HUES48 (cell line): ENCODE measurements at regions not wholly inside any gene's neighbourhood (a gene's known extent, or its start where the extent isn't known, plus 50 kb on each side); places are given as distances from the start of the nearest gene placed in this dataset.
"Not testable (repeated sequence)": the region's sequence is repeated elsewhere in the genome, so short reads cannot be mapped to it uniquely, and the experiment has no call there.

ENCODE experiments used
- H3K27ac ChIP-seq: one replicate; pipeline ENCODE4 v1.7.0; 2013; ENCODE audit warnings: low read depth, low read length, inconsistent platforms
- H3K27me3 ChIP-seq: 2 replicates; pipeline ENCODE4 v1.6.1; 2013; ENCODE audit warnings: mild to moderate bottlenecking, low read length; ENCODE audit not compliant: control insufficient read depth, insufficient read depth
- H3K36me3 ChIP-seq: 2 replicates; pipeline ENCODE4 v1.6.1; 2013; ENCODE audit warnings: low read length; ENCODE audit not compliant: control insufficient read depth, insufficient read depth
- H3K4me1 ChIP-seq: 2 replicates; pipeline ENCODE4 v1.6.1; 2013; ENCODE audit warnings: mild to moderate bottlenecking, low read length; ENCODE audit not compliant: control insufficient read depth, insufficient read depth
- H3K4me3 ChIP-seq: 2 replicates; pipeline ENCODE4 v1.5.1; 2013; ENCODE audit warnings: mild to moderate bottlenecking, low read depth, low read length
- H3K9ac ChIP-seq: 2 replicates; pipeline ENCODE4 v1.6.1; 2013; ENCODE audit warnings: mild to moderate bottlenecking, low read depth, low read length, moderate library complexity
- H3K9me3 ChIP-seq: 2 replicates; pipeline ENCODE4 v1.6.1; 2013; ENCODE audit warnings: low read length; ENCODE audit not compliant: control insufficient read depth, insufficient read depth

DNA sequence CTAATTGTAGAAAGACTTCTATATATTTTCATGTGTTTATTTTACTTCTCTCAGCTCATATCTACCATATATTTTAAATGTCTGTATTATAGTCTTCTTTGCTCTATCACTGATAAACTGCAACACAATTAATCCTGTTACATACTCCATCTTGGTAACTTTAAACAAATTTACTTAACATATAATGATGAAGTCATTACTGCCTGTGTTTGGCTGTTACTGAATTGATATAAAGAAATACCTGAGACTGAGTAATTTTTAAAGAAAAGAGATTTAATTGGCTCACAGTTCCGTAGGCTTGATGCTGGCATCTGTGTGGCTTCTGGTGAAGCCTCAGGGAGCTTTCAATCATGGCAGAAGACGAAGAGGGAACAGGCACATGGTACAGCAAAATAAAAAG, 1480.4 kb downstream of the HACE1 start:
- no peaks in the 10 kb centered on the region for H3K9me3 ChIP-seq
- H3K9ac ChIP-seq: no peak overlapping the region
- no peak overlapping the region for H3K27ac ChIP-seq
- H3K4me3 ChIP-seq: no peak overlapping the region
- no peaks in the 10 kb centered on the region for H3K36me3 ChIP-seq
- no peaks in the 10 kb centered on the region for H3K27me3 ChIP-seq
- H3K4me1 ChIP-seq: no peaks in the 10 kb centered on the region

DNA sequence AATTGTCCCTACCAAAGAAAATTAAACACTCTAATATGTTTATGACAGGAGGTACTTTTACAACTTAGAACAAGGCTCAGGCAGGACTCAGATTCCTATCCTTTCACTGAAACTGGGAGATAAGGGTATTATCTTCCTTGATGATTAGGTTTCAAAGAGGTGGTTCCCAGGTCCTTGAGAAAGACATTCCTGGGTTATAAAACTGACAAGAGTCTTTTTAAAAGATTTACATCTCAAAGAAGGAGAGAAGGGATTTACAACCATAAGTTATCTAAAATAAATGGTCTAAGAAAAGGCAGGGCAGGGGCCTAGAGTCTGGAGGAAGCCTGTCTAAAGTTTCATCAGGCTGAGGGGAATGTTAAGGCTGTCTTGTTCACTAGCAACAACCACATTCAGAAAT, 1492.5 kb downstream of the HACE1 start:
- Histone ChIP-seq H3K9me3 (no peaks in the 10 kb centered on the region), H3K27ac (no peak overlapping the region), H3K9ac (no peak overlapping the region), H3K4me1 (peaks cover 4% of the 10 kb centered on the region; the same call in 1 of the 2 replicates), H3K27me3 (no peaks in the 10 kb centered on the region), H3K36me3 (no peaks in the 10 kb centered on the region), H3K4me3 (no peak overlapping the region)

DNA sequence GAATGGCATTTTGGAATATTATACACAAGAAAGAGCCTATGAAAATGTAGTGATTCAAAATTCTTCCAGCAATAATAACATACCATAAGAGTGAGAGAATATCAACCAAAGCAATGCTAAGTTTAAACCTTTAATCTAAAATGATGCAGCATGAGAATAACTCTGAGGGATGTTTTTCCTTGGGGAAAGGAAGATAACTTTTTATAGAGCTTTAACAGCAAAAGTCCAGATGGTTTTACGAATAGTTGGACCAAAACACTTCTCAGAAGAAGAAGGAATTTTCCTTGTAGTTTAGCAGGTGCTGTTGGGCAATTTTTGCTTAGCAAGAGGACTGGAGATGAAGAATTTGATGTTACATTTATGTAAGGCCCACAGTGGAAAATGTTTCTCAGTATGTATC, 1503.2 kb downstream of the HACE1 start:
- H3K4me1 ChIP-seq: no peaks in the 10 kb centered on the region
- no peak overlapping the region for H3K4me3 ChIP-seq
- no peak overlapping the region for H3K27ac ChIP-seq
- no peaks in the 10 kb centered on the region for H3K36me3 ChIP-seq
- H3K27me3 ChIP-seq: no peaks in the 10 kb centered on the region
- H3K9me3 ChIP-seq: no peaks in the 10 kb centered on the region
- H3K9ac ChIP-seq: no peak overlapping the region

DNA sequence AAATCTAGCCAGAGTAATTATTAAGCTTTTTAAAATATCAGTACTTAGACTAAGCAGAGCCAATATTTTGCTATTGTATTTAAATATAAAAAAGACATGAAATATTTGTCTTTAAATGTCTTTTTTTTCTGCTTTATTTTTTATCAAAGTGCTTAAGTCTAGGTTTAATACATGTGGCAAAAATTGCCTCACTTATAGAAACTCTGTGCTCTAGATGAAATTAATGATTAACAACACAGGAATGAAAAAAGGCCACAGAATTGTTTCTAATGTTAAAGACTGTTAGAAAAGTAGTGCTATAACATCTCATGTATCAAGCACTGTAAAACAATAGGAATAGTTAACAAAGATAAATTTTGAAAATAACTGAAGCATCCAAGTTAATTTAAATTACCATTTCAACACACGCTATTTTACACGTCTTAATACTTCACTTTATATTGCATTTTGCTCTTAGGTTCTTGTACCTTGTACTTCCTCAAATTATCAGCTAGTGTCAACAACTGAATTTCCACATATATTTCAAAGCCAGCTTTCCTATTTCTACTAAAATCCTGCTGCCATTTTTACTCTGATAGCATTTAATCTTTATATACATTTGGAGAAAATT, 1515.1 kb downstream of the HACE1 start:
- H3K27ac ChIP-seq: no peak overlapping the region
- H3K9me3 ChIP-seq: no peaks in the 10 kb centered on the region
- no peaks in the 10 kb centered on the region for H3K4me1 ChIP-seq
- H3K27me3 ChIP-seq: no peaks in the 10 kb centered on the region
- no peak overlapping the region for H3K4me3 ChIP-seq
- H3K36me3 ChIP-seq: no peaks in the 10 kb centered on the region
- H3K9ac ChIP-seq: no peak overlapping the region

DNA sequence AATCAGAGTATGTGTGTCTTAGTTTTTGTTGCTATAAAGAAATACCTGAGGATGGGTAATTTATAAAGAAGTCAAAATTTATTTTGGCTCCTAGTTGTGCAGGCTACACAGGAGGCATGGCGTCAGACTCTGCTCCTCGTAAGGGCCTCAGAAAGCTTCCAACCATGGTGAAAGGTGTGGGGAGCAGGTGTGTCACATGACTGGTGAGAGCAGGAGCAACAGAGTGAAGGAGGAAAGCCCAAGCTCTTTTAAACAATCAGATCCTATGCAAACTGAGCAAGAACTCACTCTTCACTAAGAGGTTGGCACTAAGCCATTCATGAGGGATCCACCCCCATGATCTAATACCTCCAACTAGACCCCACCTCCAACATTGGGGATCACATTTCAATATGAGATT, 1524.3 kb downstream of the HACE1 start:
- Histone ChIP-seq H3K36me3 (no peaks in the 10 kb centered on the region), H3K27me3 (no peaks in the 10 kb centered on the region), H3K27ac (no peak overlapping the region), H3K4me1 (no peaks in the 10 kb centered on the region), H3K9me3 (no peaks in the 10 kb centered on the region), H3K9ac (no peak overlapping the region), H3K4me3 (no peak overlapping the region)

DNA sequence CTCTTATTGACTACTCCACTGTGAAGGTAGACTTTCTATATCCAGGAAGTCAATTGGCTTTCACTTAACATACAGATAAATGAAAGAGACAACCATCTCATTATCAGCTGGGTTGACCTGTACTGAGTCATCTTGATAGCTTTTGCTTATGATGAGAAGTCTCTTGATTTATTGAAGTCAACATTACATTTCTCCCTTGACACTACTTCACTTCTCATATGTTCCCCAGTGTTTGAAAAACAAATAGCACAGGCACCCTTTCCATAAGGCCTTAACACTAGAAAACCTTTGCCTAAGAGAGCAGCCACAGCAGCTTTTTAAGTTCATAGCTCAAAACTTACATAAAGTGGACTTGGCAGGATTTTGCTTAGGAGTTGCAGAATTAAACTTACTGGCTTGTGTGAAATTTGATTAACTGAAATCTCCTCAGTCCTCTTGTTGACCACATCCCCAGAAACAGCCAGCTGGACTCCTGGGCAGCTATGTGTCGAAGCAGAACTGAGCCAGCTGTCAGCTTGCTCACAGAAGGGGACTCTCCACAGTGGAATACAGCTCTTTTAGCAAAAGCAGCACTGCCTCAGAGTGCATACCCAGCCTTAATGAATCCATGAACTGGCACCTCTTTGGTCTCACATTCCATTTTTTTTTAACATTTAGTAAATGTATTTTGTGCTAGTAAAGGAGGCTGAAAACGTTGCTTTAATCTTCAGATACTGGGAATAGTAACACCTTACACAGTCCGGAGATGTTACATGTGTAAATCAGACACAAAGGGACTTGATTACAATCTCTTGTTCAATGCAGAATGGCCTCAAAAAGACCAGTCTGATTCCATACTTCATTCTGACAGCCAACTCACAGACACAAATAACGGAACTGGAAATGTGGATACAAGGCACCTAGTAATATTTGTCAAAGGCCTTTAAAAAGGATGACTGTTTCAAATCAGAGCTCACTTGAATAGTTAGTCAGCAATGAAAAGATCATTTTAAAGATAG, 1532.7 kb downstream of the HACE1 start:
- Histone ChIP-seq H3K4me3 (no peak overlapping the region), H3K4me1 (no peaks in the 10 kb centered on the region), H3K9ac (no peak overlapping the region), H3K27ac (no peak overlapping the region), H3K36me3 (no peaks in the 10 kb centered on the region), H3K27me3 (no peaks in the 10 kb centered on the region), H3K9me3 (no peaks in the 10 kb centered on the region)

DNA sequence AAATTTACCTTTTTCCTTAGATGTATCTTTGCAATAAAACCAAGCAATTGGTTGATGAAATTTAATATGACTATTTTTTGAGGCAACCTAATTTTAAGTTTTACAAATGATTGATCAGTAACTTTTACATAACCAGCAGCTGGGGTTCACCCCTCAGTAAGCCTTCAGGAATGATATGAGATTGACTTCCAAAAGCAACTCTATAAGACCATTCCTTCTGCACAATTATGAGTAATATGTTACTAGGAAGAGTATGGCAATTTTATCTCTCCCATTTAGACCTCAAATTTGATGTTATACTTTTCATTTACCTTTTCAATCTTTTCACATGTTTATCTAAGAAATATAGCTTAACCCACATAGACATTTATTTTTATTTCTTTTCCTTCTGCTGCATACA, 1546.3 kb downstream of the HACE1 start:
- Histone ChIP-seq H3K27ac (no peak overlapping the region), H3K9me3 (peaks cover 12% of the 10 kb centered on the region; the same call in 1 of the 2 replicates), H3K9ac (no peak overlapping the region), H3K4me1 (no peaks in the 10 kb centered on the region), H3K36me3 (no peaks in the 10 kb centered on the region), H3K4me3 (no peak overlapping the region), H3K27me3 (no peaks in the 10 kb centered on the region)

DNA sequence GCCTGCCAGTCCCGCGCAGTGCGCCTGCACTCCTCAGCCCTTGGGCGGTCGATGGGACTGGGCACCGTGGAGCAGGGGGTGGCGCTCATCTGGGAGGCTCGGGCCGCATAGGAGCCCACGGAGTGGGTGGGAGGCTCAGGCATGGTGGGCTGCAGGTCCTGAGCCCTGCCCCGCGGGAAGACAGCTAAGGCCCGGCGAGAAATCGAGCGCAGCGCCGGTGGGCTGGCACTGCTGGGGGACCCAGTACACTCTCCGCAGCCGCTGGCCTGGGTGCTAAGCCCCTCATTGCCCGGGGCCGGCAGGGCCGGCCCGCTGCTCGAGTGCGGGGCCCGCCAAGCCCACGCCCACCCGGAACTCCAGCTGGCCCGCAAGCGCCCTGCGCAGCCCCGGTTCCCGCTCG, 1565.3 kb downstream of the HACE1 start:
- not testable (repeated sequence) for H3K4me1 ChIP-seq, H3K9me3 ChIP-seq, H3K9ac ChIP-seq, H3K36me3 ChIP-seq, H3K27me3 ChIP-seq, H3K27ac ChIP-seq, H3K4me3 ChIP-seq

DNA sequence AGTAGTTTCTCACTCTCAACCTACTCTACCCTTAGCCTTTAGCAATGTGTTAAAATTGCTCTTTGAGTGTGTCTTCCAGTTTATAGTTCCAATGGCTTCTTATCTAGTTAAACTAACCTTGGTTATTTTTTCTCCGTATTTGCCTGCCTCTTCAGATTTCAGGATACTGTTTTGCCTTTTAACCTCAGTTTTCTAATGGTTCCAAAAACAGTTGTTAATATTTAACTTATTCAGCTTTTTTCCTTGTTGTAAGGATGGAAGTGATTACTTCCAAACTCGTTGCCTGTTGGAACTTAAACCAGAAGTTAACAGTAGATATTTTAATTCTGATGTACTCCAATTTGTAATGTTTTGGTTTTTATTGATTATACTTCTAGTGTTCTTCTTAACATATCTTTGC, 1574.9 kb downstream of the HACE1 start:
- Histone ChIP-seq H3K27ac (no peak overlapping the region), H3K36me3 (no peaks in the 10 kb centered on the region), H3K4me1 (no peaks in the 10 kb centered on the region), H3K9me3 (peaks cover 35% of the 10 kb centered on the region), H3K27me3 (no peaks in the 10 kb centered on the region), H3K9ac (no peak overlapping the region), H3K4me3 (no peak overlapping the region)

DNA sequence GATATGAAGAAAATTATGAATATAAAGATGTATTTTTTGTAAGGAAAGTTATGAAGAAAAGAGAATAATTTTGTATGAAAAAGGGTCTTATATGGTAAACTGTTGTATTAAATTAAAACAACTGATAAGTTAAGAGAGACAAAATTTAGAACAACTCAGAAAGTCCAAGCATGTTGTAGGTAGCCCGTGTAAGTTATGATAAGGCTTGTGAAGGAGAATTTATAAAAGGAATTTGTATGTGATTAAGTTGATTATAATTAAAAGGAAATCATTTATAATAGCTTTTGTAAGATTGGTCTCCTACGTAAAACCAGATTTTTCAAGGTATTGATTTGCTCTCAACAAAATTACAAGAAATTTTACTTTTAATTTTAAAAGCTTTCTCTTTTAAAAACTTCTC, 1579.3 kb downstream of the HACE1 start:
- H3K9ac ChIP-seq: no peak overlapping the region
- no peaks in the 10 kb centered on the region for H3K36me3 ChIP-seq
- no peaks in the 10 kb centered on the region for H3K4me1 ChIP-seq
- H3K27ac ChIP-seq: no peak overlapping the region
- H3K9me3 ChIP-seq: peaks cover 44% of the 10 kb centered on the region
- H3K27me3 ChIP-seq: no peaks in the 10 kb centered on the region
- H3K4me3 ChIP-seq: no peak overlapping the region

DNA sequence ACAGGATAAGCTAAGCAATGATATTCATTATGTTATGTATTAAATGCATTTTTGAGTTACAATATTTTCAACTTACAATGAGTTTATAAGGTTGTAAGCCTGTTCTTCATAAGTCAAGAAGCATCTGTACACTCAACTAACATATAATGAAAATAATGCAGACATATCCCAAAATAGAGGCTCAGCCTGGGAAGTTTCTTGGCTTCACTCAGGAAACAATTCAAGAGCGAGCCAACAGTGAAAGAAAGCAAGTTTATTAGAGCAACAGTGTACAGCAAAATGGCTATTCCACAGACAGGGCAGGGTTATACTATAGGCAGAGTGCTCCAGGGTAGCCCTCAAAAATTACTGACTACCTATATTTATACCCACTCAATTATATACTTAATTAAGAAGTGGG, 1581.8 kb downstream of the HACE1 start:
- Histone ChIP-seq H3K36me3 (no peaks in the 10 kb centered on the region), H3K4me3 (no peak overlapping the region), H3K9ac (no peak overlapping the region), H3K27me3 (no peaks in the 10 kb centered on the region), H3K4me1 (no peaks in the 10 kb centered on the region), H3K27ac (no peak overlapping the region), H3K9me3 (peaks cover 39% of the 10 kb centered on the region)
